ENCODE measurements at regions not wholly inside any gene's neighbourhood (a gene's known extent, or its start where the extent isn't known, plus 50 kb on each side); places are given as distances from the start of the nearest gene placed in this dataset.

- no peak for TF ChIP-seq EZH2 (IDR thresholded peaks at IDR 0.05; ENCODE audit: insufficient read depth, poor library complexity, severe bottlenecking)
- no peak for TF ChIP-seq EZH2phosphoT487 (IDR thresholded peaks at IDR 0.05; ENCODE audit: insufficient read depth, low read depth)
These were observed 124.4 kb downstream of the C9orf50 start for GRCh38 chr9:129496473-129497004.

Measured in GM23248 (cell line).